IPS-15b (cell line): ENCODE measurements at regions not wholly inside any gene's neighbourhood (a gene's known extent, or its start where the extent isn't known, plus 50 kb on each side); places are given as distances from the start of the nearest gene placed in this dataset.

Experiments
- H3K27me3 ChIP-seq: one replicate; pipeline ENCODE4 v1.6.1; 2013; ENCODE audit warnings: low read length; ENCODE audit not compliant: control insufficient read depth, insufficient read depth
- H3K36me3 ChIP-seq: one replicate; pipeline ENCODE4 v1.6.1; 2013; ENCODE audit warnings: low read length; ENCODE audit not compliant: control insufficient read depth, insufficient read depth
- H3K4me1 ChIP-seq: one replicate; pipeline ENCODE4 v1.6.1; 2013; ENCODE audit warnings: mild to moderate bottlenecking, low read length; ENCODE audit not compliant: control insufficient read depth, insufficient read depth
- H3K4me3 ChIP-seq: one replicate; pipeline ENCODE4 v1.5.1; 2013; ENCODE audit warnings: low read depth, low read length
- H3K9ac ChIP-seq: one replicate; pipeline ENCODE4 v1.6.1; 2013; ENCODE audit warnings: low read depth, mild to moderate bottlenecking, low read length
- H3K9me3 ChIP-seq: one replicate; pipeline ENCODE4 v1.6.1; 2013; ENCODE audit warnings: mild to moderate bottlenecking, low read length; ENCODE audit not compliant: control insufficient read depth, insufficient read depth

DNA sequence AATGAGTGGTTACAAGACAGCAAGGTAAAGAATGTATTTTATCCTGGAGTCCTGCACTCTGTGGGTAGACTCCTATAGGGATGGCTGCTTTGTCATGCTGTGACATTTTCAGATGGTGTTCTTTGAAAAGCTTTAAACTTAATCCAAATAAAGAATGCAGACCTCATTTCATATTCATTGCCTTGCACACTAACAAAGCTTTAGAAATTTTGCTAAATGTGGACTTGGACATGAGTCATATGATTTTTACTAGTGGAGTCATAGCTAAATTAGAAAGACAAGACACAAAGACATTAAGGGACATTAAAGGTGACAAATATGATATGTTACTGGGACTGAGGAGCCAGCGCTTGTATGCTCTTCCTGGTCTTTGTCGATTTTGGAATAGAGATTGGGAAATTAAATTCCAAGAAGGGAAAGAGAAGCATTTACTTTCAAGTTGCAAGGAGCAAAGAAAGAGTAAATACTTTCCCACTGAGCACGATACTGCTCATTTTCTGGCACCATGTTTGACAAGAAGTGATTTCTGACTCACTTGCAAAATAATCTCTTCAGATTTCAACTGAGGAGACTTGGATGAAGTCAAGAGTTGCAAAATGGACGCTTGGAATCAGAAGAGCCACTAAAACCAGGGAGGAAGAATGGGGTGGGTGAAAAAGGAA lies 152.9 kb upstream of the MYOCD start:
- H3K27me3 ChIP-seq = no peaks in the 10 kb centered on the region
- no peaks in the 10 kb centered on the region for H3K4me1 ChIP-seq
- H3K9me3 ChIP-seq = no peaks in the 10 kb centered on the region
- H3K4me3 ChIP-seq = no peak overlapping the region
- no peaks in the 10 kb centered on the region for H3K36me3 ChIP-seq
- H3K9ac ChIP-seq = no peak overlapping the region

DNA sequence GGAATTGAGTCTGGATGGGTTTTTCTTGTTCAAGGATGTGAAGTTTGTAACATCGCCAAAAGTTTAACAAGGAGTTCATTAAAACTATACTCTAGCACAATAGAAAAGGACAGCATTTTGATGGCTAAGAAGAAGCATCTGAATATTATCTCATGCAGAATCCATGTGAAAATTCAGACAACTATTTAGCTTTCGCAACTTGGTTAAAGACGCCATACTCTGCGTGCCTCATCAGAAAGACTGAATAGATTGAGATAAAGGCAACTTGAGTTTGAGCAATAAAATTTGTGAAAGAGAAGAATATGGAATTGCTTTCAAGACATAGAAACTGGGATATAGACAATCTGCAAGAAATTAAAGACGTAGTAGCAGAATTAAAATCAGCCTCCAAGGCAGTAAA lies 151.1 kb upstream of the MYOCD start:
- Histone ChIP-seq H3K4me3 (no peak overlapping the region), H3K4me1 (no peaks in the 10 kb centered on the region), H3K36me3 (no peaks in the 10 kb centered on the region), H3K9me3 (no peaks in the 10 kb centered on the region), H3K9ac (no peak overlapping the region), H3K27me3 (no peaks in the 10 kb centered on the region)

DNA sequence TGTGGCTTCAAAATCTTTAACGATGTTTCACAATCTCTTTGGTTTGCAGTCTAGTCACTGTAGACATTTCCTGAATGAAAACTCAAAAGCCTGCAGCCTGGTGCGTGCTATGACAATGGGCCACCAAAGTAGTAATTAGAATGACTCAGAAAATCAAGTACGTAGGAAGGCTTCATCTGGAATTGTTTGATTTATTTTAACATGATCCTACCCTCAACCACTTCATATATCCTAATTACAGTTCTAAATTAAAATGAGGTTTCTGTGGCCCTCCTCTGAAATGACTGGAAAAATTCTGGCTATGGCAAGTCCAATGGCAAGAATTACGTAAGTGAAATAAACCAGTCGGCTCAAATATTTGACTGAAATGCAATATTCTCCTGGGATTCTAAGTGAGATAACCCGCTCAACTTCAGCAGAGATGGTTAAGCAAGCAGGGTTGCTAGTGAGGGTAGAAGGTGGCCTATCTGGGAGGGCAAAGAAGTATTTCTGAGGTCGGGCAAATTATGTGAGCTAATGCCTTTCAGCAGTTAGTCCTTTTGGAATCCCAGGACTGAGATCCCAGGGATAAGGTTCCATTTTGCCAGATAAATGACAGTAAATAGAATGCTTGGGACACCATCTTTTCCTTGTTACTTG lies 145.6 kb upstream of the MYOCD start:
- no peak overlapping the region for H3K4me3 ChIP-seq
- H3K4me1 ChIP-seq = no peaks in the 10 kb centered on the region
- no peaks in the 10 kb centered on the region for H3K27me3 ChIP-seq
- no peaks in the 10 kb centered on the region for H3K9me3 ChIP-seq
- no peak overlapping the region for H3K9ac ChIP-seq
- no peaks in the 10 kb centered on the region for H3K36me3 ChIP-seq

DNA sequence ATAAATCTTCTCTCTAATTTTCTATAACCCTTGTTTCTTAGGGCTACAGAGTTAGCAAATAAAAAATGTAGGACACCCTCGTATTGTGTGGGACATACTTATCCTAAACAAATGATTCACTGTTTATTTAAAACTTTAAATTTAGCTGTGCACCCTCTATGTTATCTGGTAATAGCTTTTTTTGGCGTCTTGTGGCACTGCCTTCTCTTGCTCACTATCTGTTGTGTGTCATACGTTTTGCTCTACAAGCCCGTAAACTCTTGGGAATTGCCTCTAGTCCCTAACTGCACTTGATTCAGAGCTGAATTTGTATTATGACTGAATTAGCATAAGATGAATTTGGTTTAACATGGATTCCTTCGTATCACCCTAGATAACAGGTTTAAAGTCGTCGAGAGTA lies 144.3 kb upstream of the MYOCD start:
- H3K36me3 ChIP-seq = no peaks in the 10 kb centered on the region
- no peaks in the 10 kb centered on the region for H3K27me3 ChIP-seq
- H3K4me1 ChIP-seq = no peaks in the 10 kb centered on the region
- no peak overlapping the region for H3K4me3 ChIP-seq
- H3K9ac ChIP-seq = no peak overlapping the region
- no peaks in the 10 kb centered on the region for H3K9me3 ChIP-seq

DNA sequence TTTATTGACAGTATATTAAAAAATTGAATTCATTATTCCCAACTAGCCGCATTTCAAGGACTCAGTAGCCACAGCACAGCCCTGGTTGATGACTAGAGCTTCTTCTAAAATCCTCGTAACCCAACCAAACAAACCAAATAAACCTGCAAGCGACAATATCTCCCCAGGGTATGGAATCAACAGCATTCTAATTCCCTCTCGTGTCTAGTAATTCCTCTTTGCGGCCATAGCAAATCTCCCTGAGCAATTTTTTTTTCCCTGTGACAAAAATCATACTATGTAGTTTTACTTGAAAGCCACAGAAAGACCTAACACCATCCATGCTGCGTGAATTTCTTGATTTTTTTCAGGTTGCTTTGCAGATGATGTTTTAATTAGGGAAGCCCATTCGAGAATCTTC lies 143.4 kb upstream of the MYOCD start:
- no peaks in the 10 kb centered on the region for H3K4me1 ChIP-seq
- H3K27me3 ChIP-seq = no peaks in the 10 kb centered on the region
- no peak overlapping the region for H3K4me3 ChIP-seq
- no peaks in the 10 kb centered on the region for H3K36me3 ChIP-seq
- H3K9ac ChIP-seq = no peak overlapping the region
- no peaks in the 10 kb centered on the region for H3K9me3 ChIP-seq

DNA sequence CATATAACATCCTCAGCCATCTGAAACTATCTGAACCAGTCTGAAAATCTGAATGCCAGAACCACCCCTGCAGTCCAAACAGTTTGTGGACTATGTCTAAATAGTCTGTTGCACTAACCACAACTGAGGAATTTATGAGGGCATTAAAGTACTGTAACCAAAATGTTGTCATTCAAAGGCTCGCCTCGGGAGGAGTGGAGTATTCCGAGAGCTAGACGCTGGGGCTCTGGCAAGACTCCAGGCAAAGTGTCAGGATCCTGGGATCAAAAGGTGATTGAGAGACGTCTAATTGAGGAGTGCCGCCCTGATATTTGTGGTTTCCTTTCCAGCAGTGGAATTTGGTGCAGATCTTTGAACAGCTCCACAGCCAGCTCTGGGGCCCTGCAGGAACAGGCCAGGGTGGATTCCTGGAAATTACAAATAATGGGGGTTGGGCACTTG lies 142.9 kb upstream of the MYOCD start:
- Histone ChIP-seq H3K4me1 (no peaks in the 10 kb centered on the region), H3K4me3 (no peak overlapping the region), H3K36me3 (no peaks in the 10 kb centered on the region), H3K27me3 (no peaks in the 10 kb centered on the region), H3K9me3 (no peaks in the 10 kb centered on the region), H3K9ac (no peak overlapping the region)

DNA sequence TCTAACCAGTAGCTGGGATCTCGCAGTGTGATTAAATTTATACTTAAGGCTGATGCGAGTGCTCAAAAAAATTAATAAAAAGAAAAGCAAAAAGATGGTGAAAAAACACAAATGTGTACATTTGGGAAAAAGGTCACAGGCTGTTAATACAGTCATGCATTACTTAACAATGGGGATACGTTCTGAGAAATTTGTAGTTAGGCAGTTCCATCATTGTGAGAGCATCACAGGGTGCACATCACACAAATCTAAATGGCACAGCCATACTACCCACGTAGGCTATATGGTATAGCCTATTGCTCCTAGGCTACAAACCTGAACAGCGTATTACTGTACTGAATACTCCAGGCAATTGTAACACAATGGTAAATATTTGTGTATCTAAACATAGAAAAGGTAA lies 142.4 kb upstream of the MYOCD start:
- Histone ChIP-seq H3K4me1 (no peaks in the 10 kb centered on the region), H3K9ac (no peak overlapping the region), H3K9me3 (no peaks in the 10 kb centered on the region)

DNA sequence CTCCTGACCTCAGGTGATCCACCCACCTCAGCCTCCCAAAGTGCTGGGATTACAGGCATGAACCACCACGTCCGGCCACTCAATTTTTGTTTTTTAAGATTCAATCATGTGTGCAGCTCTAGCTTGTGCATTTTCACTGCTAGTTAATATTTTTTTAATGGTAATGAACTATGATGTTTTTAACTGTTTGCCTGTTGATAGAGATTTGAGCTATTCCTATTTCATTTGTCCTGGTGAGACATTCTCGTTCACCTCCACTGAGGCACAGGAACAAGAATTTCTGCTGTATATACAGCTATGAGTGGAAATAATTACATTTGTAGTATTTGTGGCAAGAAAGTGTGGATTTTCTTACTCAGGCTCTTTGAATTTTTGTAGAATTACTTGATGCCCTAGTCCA lies 137.7 kb upstream of the MYOCD start:
- H3K9ac ChIP-seq = no peak overlapping the region
- H3K9me3 ChIP-seq = no peaks in the 10 kb centered on the region
- H3K4me3 ChIP-seq = no peak overlapping the region
- no peaks in the 10 kb centered on the region for H3K36me3 ChIP-seq
- no peaks in the 10 kb centered on the region for H3K27me3 ChIP-seq
- H3K4me1 ChIP-seq = no peaks in the 10 kb centered on the region

More for the DNA sequence above, 142.4 kb upstream of the MYOCD start:
- H3K4me3 ChIP-seq = no peak overlapping the region
- no peaks in the 10 kb centered on the region for H3K27me3 ChIP-seq
- H3K36me3 ChIP-seq = no peaks in the 10 kb centered on the region

DNA sequence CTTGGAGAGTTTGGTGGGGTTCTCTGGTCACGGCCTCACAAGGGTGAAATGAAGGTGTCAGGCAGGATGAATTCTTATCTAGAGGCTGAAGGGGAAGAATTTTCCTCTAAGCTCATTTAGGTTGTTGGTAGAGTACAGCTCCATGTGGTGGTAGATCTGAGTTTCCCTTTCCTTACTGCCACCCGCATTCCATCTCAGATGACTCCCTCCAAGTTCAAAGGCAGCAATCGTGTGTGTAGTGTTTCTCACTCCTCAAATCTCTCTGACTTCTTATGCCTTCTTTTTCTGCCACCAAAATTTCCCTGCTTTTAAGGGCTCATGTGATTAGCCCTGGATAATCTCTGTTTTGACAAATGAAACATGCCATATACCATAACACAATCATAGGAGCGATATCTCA lies 135.5 kb upstream of the MYOCD start:
- Histone ChIP-seq H3K27me3 (no peaks in the 10 kb centered on the region), H3K4me3 (no peak overlapping the region), H3K9me3 (no peaks in the 10 kb centered on the region), H3K9ac (no peak overlapping the region), H3K36me3 (no peaks in the 10 kb centered on the region), H3K4me1 (no peaks in the 10 kb centered on the region)

DNA sequence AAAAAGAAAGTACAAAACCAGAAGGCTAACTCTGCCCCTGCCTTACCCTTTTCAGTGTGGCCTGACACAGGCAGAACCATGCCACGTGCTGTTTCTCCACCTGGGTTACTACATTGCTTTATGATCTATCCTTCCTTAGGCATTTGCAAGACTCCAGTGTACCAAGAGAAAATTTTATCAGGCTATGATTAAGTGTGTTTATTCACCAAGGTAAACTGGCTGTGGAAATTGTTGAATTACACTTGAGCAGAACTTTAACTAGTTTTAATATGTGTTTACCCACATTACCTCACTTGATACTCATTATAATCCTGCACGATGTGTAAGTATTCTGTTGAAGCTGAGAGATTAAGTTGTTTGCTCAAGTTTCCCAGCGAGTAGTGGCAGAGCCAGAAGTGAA lies 129.7 kb upstream of the MYOCD start:
- Histone ChIP-seq H3K9ac (no peak overlapping the region), H3K4me3 (no peak overlapping the region), H3K36me3 (no peaks in the 10 kb centered on the region), H3K9me3 (no peaks in the 10 kb centered on the region), H3K4me1 (no peaks in the 10 kb centered on the region), H3K27me3 (no peaks in the 10 kb centered on the region)

DNA sequence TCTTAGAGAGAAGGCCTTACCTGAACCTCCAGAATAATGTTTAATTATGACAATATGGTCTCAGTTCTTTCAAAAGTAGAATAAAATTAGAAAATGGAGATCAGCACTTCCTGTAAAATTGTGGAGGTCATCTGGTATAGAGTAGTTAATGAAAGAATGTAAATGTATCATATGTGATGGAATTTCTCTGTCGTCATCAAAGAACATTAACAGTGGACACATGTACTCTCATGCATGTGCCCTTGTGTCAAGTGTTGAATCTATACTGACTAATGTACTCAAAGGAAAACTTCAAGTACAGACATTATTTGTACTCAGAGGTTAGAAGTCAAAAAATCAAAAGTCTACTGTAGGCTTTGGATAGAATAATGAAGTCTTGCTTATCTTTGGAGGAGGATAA lies 129.2 kb upstream of the MYOCD start:
- no peaks in the 10 kb centered on the region for H3K9me3 ChIP-seq
- H3K4me3 ChIP-seq = no peak overlapping the region
- no peaks in the 10 kb centered on the region for H3K4me1 ChIP-seq

DNA sequence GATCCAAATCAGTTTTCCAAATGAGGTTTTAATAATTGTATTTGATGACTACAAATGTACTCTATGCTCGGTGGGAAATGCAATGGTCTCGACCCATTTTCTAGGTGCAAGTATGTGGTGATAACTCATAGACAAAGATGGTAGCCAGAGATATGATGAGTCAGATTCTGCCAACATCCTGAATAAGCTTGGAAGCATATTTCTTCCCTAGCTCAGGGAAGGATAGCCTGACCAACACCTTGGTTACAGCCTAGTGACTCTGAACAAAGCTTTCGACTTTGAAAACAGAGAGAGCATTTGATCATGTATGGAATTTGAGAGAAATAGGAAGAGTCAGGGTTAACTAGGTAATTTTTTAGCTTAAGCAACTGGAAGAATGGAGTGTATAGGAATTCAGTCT lies 128.3 kb upstream of the MYOCD start:
- no peaks in the 10 kb centered on the region for H3K36me3 ChIP-seq
- no peak overlapping the region for H3K4me3 ChIP-seq
- H3K4me1 ChIP-seq = no peaks in the 10 kb centered on the region

More for the DNA sequence above, 129.2 kb upstream of the MYOCD start:
- no peak overlapping the region for H3K9ac ChIP-seq
- no peaks in the 10 kb centered on the region for H3K27me3 ChIP-seq
- H3K36me3 ChIP-seq = no peaks in the 10 kb centered on the region

More for the DNA sequence above, 128.3 kb upstream of the MYOCD start:
- Histone ChIP-seq H3K27me3 (no peaks in the 10 kb centered on the region), H3K9ac (no peak overlapping the region), H3K9me3 (no peaks in the 10 kb centered on the region)
